Astrocyte of the spinal cord (primary cell): ENCODE measurements at regions not wholly inside any gene's neighbourhood (a gene's known extent, or its start where the extent isn't known, plus 50 kb on each side); places are given as distances from the start of the nearest gene placed in this dataset.

Experiments
- DNase-seq: peaks from one replicate; pipeline ENCODE4 v3.0.0; 2011; ENCODE audit warnings: low read depth, low spot score
- H3K4me3 ChIP-seq: 2 replicates; pipeline ENCODE4 v1.5.1; 2011; ENCODE audit warnings: low read depth, mild to moderate bottlenecking, low read length, moderate library complexity
- CTCF ChIP-seq: IDR thresholded peaks from 2 replicates; pipeline ENCODE4 v1.5.1; 2012; ENCODE audit warnings: low read depth, mild to moderate bottlenecking, low read length, inconsistent platforms
- in situ Hi-C: cut with HindIII; loops from 2 replicates; pipeline ENCODE4 v1.10.0; 2017; ENCODE audit warnings: low sequenced_read_pairs

DNA sequence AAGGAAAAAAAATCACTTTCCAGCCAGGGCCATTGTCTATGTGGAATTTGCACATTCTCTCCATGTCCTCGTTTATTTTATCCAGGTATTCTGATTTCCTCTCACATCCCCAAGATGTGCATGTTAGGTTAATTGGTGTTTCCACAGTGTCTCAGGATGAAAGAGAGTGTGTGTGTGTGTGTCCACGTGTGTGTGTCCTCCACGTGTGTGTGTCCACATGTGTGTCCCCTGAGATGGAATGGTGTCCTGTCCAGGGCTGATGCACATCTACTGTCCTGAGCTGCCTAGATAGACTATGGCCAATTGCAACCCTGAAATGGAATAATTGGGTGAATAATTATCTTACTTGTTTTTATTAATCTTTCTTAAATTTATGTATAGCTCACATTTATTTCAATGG is 2436.5 kb downstream of the PCDH9 start:
- no peak for DNase-seq
- in situ Hi-C loops: no loop called here
- no peak overlapping the region for H3K4me3 ChIP-seq
- TF ChIP-seq CTCF: no peak

GRCh38 chr13:64793131-64793530 is 2437.0 kb downstream of the PCDH9 start:
- no peak for TF ChIP-seq CTCF
- in situ Hi-C loops: no loop called here
- no peak overlapping the region for H3K4me3 ChIP-seq
- no peak for DNase-seq

DNA sequence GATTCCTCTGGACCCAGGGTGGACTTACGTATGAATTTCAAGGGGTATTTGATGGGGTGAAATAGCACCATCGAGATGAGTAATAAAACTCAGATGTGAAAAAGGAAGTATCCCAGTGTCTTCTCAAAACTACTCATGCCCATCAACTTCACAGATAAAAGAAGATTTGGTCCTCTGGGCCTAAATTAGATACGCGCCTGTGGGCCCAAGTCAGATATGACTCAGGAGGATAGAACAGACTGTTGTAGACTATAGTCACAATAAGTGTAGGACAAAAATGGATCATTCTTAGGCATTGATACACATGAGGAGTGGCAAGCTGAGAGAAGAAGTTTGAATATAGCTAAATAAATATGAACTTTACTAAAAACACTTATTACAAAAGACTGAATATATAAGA is 2438.8 kb downstream of the PCDH9 start:
- no peak for DNase-seq
- in situ Hi-C loops: no loop called here
- H3K4me3 ChIP-seq: no peak overlapping the region
- no peak for TF ChIP-seq CTCF

DNA sequence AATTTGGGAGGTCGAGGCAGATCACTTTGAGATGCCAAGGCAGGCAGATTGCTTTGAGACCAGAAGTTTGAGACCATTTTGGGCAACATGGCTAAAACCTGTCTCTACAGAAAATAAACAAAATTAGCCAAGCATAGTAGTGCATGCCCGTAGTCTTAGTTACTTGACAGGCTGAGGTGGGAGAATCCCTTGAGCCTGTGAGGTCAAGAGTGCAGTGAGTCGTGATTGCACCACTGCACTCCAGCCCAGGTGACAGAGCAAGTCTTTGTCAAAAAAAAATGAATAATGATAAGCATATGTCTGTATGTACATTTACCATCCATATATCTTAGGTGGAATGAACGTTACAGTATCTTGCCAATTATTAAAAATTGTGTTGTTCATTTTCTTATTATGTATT is 2447.7 kb downstream of the PCDH9 start:
- no peak for DNase-seq
- in situ Hi-C loops: no loop called here
- no peak overlapping the region for H3K4me3 ChIP-seq
- no peak for TF ChIP-seq CTCF

GRCh38 chr13:64778002-64778401 is 2452.1 kb downstream of the PCDH9 start:
- DNase-seq: no peak
- no peak overlapping the region for H3K4me3 ChIP-seq
- in situ Hi-C loops: no loop called here
- no peak for TF ChIP-seq CTCF

GRCh38 chr13:64774915-64775314 is 2455.2 kb downstream of the PCDH9 start:
- no peak for TF ChIP-seq CTCF
- in situ Hi-C loops: no loop called here
- H3K4me3 ChIP-seq: no peak overlapping the region
- no peak for DNase-seq

- DNase-seq: no peak
Measured at GRCh38 chr13:64770743-64771142, 2459.4 kb downstream of the PCDH9 start.

More at GRCh38 chr13:64770743-64771142, 2459.4 kb downstream of the PCDH9 start:
- in situ Hi-C loops: no loop called here
- TF ChIP-seq CTCF: no peak
- no peak overlapping the region for H3K4me3 ChIP-seq
